Peyer's patch (tissue), 4 donors: ENCODE measurements at regions not wholly inside any gene's neighbourhood (a gene's known extent, or its start where the extent isn't known, plus 50 kb on each side); places are given as distances from the start of the nearest gene placed in this dataset.

Experiments used
- CTCF ChIP-seq, 6 experiments: fragments of 450-650 bp in 4 of 6; fragments of 200-600 bp in 2 of 6; sonication (generic) in 1 of 6; IDR thresholded peaks; one replicate each; pipeline ENCODE4 v1.5.1; 2017 to 2019; ENCODE audit warnings: antibody characterized with exemption in 6 of 6, mild to moderate bottlenecking in 3 of 6, moderate library complexity in 1 of 6
- POLR2A ChIP-seq, 2 donors: fragments of 450-650 bp; IDR thresholded peaks; one replicate each; pipeline ENCODE4 v1.5.1; 2017; ENCODE audit warnings: antibody characterized with exemption in 2 of 2, mild to moderate bottlenecking in 2 of 2, moderate library complexity in 2 of 2

- TF ChIP-seq CTCF (IDR thresholded peaks at IDR 0.05) (no peak), POLR2A (IDR thresholded peaks at IDR 0.05) (no peak)
Measured at GRCh38 chr10:78938695-78939672, 129.8 kb upstream of the ZMIZ1 start.
